Fibroblast of skin of right quadriceps (primary cell): ENCODE measurements at regions not wholly inside any gene's neighbourhood (a gene's known extent, or its start where the extent isn't known, plus 50 kb on each side); places are given as distances from the start of the nearest gene placed in this dataset.
"Not testable (repeated sequence)": the region's sequence is repeated elsewhere in the genome, so short reads cannot be mapped to it uniquely, and the experiment has no call there.

Source experiments
- DNase-seq: peaks from one replicate; pipeline ENCODE4 v3.0.0-alpha.2; 2013

DNA sequence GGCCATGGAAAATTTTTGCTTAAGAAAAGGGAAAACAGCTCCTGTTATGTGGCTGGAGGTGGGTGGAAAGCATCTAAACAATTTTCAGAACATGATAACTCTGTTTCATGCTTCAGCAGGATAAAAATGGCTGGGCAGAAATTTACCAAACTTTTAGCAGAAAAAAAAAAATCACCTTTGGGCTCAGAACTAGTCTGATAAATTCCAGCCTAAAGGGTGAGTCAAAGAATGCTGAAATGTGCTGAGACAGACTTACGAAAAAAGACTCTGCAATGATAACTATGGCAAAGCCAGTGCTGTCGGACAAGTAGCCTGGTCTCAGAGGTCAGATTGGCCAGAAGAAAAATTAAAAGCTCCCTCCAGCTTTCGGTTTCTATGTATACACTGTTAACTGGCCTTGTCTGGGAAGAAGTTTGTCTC is 123.6 kb downstream of the LRATD1 start:
- DNase-seq: peak; percentile 42

DNA sequence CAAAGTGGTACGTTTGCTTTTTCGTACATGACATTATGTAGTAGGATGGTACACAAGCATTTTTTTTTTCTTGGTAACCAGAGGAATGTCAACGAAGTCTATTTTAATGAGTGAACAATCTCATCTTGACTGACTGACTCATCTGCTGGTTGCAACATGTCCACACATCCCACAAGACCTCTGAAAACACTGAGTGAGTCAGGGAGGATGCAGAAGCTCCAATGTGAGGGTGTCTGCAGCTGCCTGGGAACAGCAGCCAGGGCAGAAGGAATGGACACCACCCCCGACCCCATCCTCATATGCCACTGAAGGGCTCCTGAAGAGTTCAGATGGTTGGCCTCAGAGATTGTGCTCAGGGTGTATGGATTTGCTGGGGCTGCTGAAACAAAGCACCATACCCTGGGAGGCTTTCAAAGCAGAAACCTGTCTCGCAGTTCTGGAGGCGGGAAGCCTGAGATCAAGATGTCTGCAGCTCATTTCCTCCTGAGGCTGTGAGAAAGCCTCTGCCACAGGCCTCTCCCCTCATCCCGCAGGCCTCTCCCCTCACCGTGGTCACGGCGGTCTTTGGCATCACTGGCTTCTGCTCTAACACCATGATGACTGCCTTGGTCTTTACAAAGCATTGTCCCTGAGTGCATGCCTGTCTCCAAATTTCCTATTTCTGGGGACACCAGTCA is 124.6 kb downstream of the LRATD1 start:
- peak; percentile 96 for DNase-seq

- DNase-seq: no peak
These were observed 126.6 kb downstream of the LRATD1 start for GRCh38 chr2:14759082-14759481.

- no peak for DNase-seq
These were observed 127.7 kb downstream of the LRATD1 start for GRCh38 chr2:14760169-14760568.

GRCh38 chr2:14761118-14761517 is 128.6 kb downstream of the LRATD1 start:
- DNase-seq: no peak

DNA sequence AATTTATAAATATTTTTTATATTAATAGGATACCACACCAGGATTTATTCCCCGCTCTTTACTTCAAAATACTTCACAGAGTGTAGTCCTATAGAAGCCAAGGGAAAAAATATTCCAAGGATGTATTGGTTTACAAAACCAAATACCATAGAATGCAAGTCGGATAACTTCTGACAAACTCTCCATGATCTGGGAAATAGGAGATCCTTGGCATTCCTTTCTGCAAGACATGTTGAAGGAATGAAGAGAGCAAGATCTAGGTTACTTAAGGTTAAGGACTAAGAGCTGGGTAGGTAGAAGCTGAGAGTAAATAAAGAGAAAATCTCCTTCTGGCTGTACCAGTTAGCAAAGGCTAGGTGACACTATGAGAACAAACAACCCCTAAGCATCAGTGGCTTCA is 141.2 kb downstream of the LRATD1 start:
- DNase-seq: peak; percentile 50

- DNase-seq: no peak
These were observed 142.0 kb downstream of the LRATD1 start for GRCh38 chr2:14774436-14774968.

- no peak for DNase-seq
These were observed 143.7 kb downstream of the LRATD1 start for GRCh38 chr2:14776216-14776615.

DNA sequence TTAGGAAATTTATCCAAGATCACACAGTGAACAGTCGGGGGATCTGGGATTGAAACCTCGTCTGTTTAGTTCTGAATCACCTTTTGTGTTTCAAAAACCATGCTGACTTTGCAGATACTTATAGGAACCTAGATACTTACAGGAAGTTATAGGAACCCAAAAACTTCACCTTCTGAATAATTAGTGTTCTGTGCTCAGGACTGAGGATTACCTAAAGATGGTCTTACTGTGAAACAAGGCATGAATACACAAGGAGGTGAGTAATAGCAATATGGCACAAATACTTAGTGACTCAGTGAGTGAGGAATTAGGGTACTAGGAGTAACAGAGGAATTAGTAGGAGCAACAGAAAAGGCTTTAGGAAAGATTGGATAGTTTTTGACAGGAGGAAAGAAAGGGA is 145.5 kb downstream of the LRATD1 start:
- peak; percentile 70 for DNase-seq

GRCh38 chr2:14779252-14779651 is 146.7 kb downstream of the LRATD1 start:
- DNase-seq: no peak

DNA sequence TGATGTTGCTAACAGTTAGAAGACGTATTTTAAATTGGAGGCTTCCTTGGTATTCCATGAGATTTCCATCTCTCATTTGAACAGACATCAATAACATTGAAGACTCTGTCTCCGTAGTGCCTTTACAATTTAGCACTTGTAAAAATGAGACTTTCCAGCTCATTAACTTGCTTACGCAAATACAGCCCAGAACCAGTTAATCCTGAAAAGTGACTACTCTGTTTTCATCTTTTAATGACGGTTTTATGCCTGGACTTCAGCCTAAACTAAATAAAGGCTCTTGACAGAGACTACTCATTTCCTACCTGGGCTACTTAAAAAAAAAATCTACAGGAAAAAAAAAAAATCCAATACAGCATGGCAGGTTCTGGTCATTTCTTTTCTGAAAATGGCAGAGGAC is 148.6 kb downstream of the LRATD1 start:
- DNase-seq: no peak

DNA sequence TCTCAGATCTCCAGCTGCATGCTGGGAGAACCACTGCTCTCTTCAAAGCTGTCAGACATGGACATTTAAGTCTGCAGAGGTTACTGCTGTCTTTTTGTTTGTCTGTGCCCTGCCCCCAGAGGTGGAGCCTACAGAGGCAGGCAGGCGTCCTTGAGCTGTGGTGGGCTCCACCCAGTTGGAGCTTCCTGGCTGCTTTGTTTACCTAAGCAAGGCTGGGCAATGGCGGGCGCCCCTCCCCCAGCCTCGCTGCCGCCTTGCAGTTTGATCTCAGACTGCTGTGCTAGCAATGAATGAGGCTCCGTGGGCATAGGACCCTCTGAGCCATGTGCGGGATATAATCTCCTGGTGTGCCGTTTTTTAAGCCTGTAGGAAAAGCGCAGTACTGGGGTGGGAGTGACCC is 156.3 kb downstream of the LRATD1 start:
- DNase-seq: not testable (repeated sequence)

GRCh38 chr2:14790041-14790640 is 157.6 kb downstream of the LRATD1 start:
- peak; percentile 16 for DNase-seq

DNA sequence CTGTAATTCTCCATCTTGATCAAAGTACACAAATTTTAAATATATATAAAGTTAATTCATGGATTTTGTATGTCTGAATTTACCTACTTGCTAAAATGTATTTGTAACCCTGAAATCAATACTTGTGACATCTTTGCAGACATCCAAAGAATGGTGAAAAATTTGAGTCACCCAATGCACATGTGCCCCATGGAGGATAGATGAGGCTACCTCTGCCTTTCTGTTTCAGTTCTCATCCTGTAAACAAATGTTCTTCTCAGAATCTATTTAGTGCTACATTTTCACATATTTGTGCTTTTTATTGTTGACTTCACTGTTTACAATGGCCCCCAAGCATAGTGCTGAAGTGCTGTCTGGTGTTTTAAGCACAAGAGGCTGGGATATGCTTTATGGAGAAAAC is 171.5 kb downstream of the LRATD1 start:
- DNase-seq: no peak

DNA sequence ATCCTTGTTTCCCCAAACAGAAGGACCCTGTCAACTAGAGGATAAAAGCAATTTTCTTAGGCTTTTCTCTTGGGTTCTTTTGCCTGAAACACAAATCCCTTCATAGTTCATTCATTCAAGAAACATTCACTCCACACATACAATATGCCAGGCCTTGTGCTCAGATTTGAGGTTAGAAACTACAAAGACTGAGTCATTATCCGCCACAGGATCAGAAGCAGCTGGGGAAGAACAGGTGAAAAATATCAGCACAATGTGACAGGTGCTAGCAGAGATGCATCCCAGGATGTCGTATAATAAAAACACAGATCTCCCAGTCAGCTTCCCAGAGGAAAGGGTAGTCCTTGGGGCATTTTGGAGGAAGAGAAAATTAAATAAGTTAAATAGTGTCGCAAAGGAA is 172.4 kb downstream of the LRATD1 start:
- no peak for DNase-seq

GRCh38 chr2:14806613-14807012 is 174.1 kb downstream of the LRATD1 start:
- no peak for DNase-seq

DNA sequence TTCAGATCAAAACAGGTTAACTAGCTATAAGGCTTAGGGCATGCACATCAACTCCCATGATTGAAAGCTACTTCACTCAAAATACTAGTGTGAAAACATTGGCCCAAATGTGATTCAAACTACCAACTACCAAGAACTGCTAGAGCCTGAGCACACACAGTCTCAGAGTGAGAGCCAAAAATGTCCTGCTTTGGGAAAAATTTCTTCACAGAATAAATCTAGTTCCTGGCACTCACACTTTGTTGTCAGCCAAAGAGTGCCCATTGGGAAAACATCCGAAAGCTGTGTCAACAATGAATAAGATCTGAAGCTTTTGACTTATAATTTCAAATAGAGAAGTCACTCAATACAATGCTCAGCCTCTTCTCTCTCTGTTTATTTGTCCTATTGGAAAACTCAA is 182.7 kb downstream of the LRATD1 start:
- no peak for DNase-seq

DNA sequence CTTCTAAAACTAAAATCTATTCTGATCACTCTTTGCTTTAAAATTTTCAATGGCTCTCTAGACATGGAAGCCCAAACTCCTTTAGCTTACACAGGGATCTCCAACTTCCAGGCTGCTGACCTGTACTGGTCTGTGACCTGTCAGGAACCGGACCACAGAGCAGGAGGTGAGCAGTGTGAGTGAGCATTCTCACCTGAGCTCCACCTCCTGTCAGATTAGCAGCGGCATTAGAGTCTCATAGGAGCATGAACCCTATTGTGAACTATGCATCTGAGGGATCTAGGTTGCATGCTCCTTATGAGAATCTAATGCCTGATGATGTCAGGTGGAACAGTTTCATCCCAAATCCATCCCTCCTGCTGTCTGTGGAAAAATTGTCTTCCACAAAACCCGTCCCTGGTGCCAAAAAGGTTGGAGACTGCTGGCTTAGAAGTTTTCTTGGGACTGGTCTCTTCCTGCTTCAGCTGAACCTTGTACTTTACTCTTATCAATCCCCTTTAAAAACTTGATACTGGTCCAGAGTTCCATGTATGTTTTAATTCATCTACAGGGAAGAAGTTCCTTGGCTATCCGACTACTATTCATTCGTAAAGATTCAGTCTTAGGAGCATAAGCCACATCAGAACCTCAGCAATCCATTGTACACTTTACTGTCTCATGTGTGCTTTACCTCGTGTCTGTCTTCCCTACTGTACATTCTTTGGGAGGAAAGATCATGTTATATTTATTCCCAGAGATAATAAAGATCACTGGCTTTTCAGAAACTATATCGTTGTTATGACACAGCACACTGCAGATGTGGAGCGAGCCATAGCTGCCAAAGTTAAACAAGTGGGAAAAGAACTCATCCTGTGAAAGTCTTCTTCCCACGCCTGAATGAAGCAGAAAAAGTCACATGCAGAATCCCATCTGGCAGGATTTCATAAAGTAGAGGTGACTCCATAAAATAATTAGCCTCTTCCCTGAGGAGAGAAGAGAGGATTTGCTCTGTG is 183.8 kb downstream of the LRATD1 start:
- no peak for DNase-seq

GRCh38 chr2:14817848-14818247 is 185.3 kb downstream of the LRATD1 start:
- DNase-seq: no peak

DNA sequence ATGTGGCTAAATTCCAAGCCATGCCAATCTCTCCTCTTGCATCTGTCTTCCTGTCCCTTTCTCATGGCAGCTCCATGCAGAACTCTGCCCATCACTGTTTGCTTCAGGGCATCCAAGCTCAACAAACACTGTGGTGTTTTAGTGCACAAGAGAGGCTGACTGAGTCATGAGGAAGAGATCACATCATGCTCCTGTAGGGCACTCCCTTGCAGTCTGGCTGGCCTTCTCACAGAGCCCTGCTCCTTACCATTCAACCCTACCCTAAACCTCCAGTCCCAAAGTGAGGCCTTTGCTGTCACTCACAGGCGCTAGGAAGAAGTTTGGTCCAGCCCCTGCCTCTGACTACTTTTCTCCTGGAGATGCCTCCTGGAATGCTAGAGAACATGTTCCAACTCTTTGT is 194.0 kb downstream of the LRATD1 start:
- DNase-seq: no peak

- DNase-seq: peak; percentile 6
These were observed 194.9 kb downstream of the LRATD1 start for GRCh38 chr2:14827226-14828023.

DNA sequence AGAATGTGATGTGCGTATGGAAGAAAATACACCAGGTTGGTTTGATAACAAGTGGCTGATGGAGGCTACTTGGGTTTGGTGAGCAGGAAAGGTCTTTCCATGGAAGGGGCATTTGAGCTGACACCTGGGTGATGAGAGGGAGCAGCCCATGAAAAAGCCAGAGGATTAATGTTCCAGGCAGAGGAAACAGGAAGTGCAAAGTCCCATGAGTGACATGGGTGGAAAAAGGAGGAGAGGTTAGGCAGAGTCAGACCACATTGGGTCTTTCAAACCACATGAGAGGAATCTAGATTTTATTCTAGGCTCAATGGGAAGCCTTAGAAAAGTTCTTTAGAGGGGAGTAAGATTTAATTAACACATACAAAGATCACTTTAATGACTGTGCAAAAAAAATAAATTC is 195.7 kb downstream of the LRATD1 start:
- DNase-seq: no peak

DNA sequence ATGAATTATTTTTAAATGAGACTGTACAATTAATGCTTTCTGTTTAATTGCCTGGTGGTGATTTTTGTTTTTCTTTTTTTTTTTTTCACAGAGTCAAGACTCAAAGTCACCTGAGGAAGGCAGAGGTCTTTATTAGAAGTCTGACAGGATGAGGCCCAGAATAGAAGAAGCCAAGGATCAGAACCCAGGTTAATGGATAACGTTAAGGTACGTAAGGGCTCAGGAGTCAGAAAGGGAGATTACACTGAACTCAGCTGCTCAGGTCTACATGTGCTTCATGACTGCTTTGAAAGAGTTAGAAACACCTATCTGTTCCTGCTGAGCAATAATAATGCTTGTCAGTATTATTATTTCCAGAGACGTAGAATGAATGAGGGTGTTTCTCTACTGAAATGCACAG is 196.5 kb downstream of the LRATD1 start:
- no peak for DNase-seq
